ENCODE measurements at regions not wholly inside any gene's neighbourhood (a gene's known extent, or its start where the extent isn't known, plus 50 kb on each side); places are given as distances from the start of the nearest gene placed in this dataset.
"Not testable (repeated sequence)": the region's sequence is repeated elsewhere in the genome, so short reads cannot be mapped to it uniquely, and the experiment has no call there.

- peak; percentile 7 for DNase-seq (ENCODE audit: low read depth)
These were observed 58.0 kb downstream of the CGGBP1 start for GRCh38 chr3:88000853-88001252.

- DNase-seq (ENCODE audit: low read depth) = no peak
These were observed 60.8 kb downstream of the CGGBP1 start for GRCh38 chr3:87997966-87998365.

- peak; percentile 12 for DNase-seq (ENCODE audit: low read depth)
These were observed 61.5 kb downstream of the CGGBP1 start for GRCh38 chr3:87997298-87997697.

- no peak for DNase-seq (ENCODE audit: low read depth)
These were observed 61.9 kb downstream of the CGGBP1 start for GRCh38 chr3:87996882-87997281.

GRCh38 chr3:87993566-87993965 is 65.2 kb downstream of the CGGBP1 start:
- no peak for DNase-seq (ENCODE audit: low read depth)

- DNase-seq (ENCODE audit: low read depth) = peak; percentile 9
These were observed 70.9 kb downstream of the CGGBP1 start for GRCh38 chr3:87987952-87988351.

GRCh38 chr3:87982421-87982820 is 76.4 kb downstream of the CGGBP1 start:
- DNase-seq (ENCODE audit: low read depth) = no peak

GRCh38 chr3:87979527-87979926 is 79.3 kb downstream of the CGGBP1 start:
- DNase-seq (ENCODE audit: low read depth) = no peak

- DNase-seq (ENCODE audit: low read depth) = no peak
These were observed 81.0 kb downstream of the CGGBP1 start for GRCh38 chr3:87977765-87978164.

GRCh38 chr3:87975716-87976115 is 83.1 kb downstream of the CGGBP1 start:
- no peak for DNase-seq (ENCODE audit: low read depth)

- DNase-seq (ENCODE audit: low read depth) = no peak
These were observed 84.9 kb downstream of the CGGBP1 start for GRCh38 chr3:87973906-87974305.

- no peak for DNase-seq (ENCODE audit: low read depth)
These were observed 89.2 kb downstream of the CGGBP1 start for GRCh38 chr3:87969620-87970019.

- DNase-seq (ENCODE audit: low read depth) = no peak
These were observed 90.1 kb downstream of the CGGBP1 start for GRCh38 chr3:87968668-87969067.

- no peak for DNase-seq (ENCODE audit: low read depth)
These were observed 100.5 kb downstream of the CGGBP1 start for GRCh38 chr3:87958289-87958688.

- no peak for DNase-seq (ENCODE audit: low read depth)
These were observed 101.2 kb downstream of the CGGBP1 start for GRCh38 chr3:87957575-87957974.

GRCh38 chr3:87949879-87950208 is 109.0 kb downstream of the CGGBP1 start:
- DNase-seq (ENCODE audit: low read depth) = no peak

- DNase-seq (ENCODE audit: low read depth) = no peak
These were observed 109.5 kb downstream of the CGGBP1 start for GRCh38 chr3:87949189-87949878.

GRCh38 chr3:87946007-87946406 is 112.8 kb downstream of the CGGBP1 start:
- not testable (repeated sequence) for DNase-seq (ENCODE audit: low read depth)

- DNase-seq (ENCODE audit: low read depth) = not testable (repeated sequence)
These were observed 116.5 kb downstream of the CGGBP1 start for GRCh38 chr3:87942256-87942655.

- no peak for DNase-seq (ENCODE audit: low read depth)
These were observed 134.3 kb downstream of the CGGBP1 start for GRCh38 chr3:87924485-87924884.

GRCh38 chr3:87920549-87920948 is 138.3 kb downstream of the CGGBP1 start:
- DNase-seq (ENCODE audit: low read depth) = no peak

- DNase-seq (ENCODE audit: low read depth) = no peak
These were observed 157.7 kb downstream of the CGGBP1 start for GRCh38 chr3:87901141-87901540.

- DNase-seq (ENCODE audit: low read depth) = peak; percentile 5
These were observed 158.7 kb downstream of the CGGBP1 start for GRCh38 chr3:87900061-87900460.

- DNase-seq (ENCODE audit: low read depth) = no peak
These were observed 159.8 kb downstream of the CGGBP1 start for GRCh38 chr3:87898971-87899370.

GRCh38 chr3:87895983-87896382 is 162.8 kb downstream of the CGGBP1 start:
- no peak for DNase-seq (ENCODE audit: low read depth)

Measured in EH (cell line).